Spleen (tissue), 11 donors: ENCODE measurements at regions not wholly inside any gene's neighbourhood (a gene's known extent, or its start where the extent isn't known, plus 50 kb on each side); places are given as distances from the start of the nearest gene placed in this dataset.

Source experiments
- DNase-seq: peaks from one replicate; pipeline ENCODE4 v3.0.0-alpha.2; 2020
- H3K27ac ChIP-seq, 8 donors: fragments of 200-600 bp; sonication (generic) in 7 of 8; 1 replicate in 4 of 8; 2 replicates in 4 of 8; pipeline versions ENCODE4 v1.5.0 to v1.8.0; 2016 to 2021; ENCODE audit warnings: inconsistent platforms in 4 of 8, mild to moderate bottlenecking in 4 of 8, moderate library complexity in 1 of 8
- H3K27me3 ChIP-seq, 7 donors: fragments of 200-600 bp; sonication (generic) in 6 of 7; replicated peaks in 1 of 7; 1 replicate in 4 of 7; 2 replicates in 3 of 7; pipeline versions ENCODE4 v1.5.0 to v1.8.0; 2016 to 2021; ENCODE audit warnings: inconsistent platforms in 3 of 7, mild to moderate bottlenecking in 1 of 7
- H3K36me3 ChIP-seq, 6 donors: fragments of 200-600 bp; sonication (generic) in 5 of 6; 1 replicate in 4 of 6; 2 replicates in 2 of 6; pipeline versions ENCODE4 v1.5.0 to v1.8.0; 2016 to 2021; ENCODE audit warnings: inconsistent platforms in 2 of 6
- H3K4me1 ChIP-seq, 6 donors: fragments of 200-600 bp; sonication (generic) in 5 of 6; 1 replicate in 3 of 6; 2 replicates in 3 of 6; pipeline versions ENCODE4 v1.5.0 to v1.8.0; 2016 to 2021; ENCODE audit warnings: inconsistent platforms in 3 of 6
- H3K4me3 ChIP-seq, 8 donors: fragments of 200-600 bp; sonication (generic) in 7 of 8; 1 replicate in 4 of 8; 2 replicates in 4 of 8; pipeline versions ENCODE4 v1.5.0 to v1.8.0; 2016 to 2021; ENCODE audit warnings: inconsistent platforms in 4 of 8, mild to moderate bottlenecking in 4 of 8, moderate library complexity in 2 of 8
- H3K9me3 ChIP-seq, 8 donors: fragments of 200-600 bp; sonication (generic) in 7 of 8; 1 replicate in 4 of 8; 2 replicates in 4 of 8; pipeline versions ENCODE4 v1.5.0 to v1.8.0; 2016 to 2021; ENCODE audit warnings: inconsistent platforms in 4 of 8
- POLR2A ChIP-seq, 3 donors: fragments of 450-650 bp; IDR thresholded peaks; one replicate each; pipeline ENCODE4 v1.5.1; 2017; ENCODE audit warnings: antibody characterized with exemption in 3 of 3, mild to moderate bottlenecking in 1 of 3
- POLR2AphosphoS5 ChIP-seq, 3 donors: sonication (generic); formaldehyde crosslinking; IDR thresholded peaks; one replicate each; pipeline ENCODE4 v1.5.1; 2017; ENCODE audit warnings: antibody characterized with exemption in 3 of 3
- WGBS, 5 donors: extraction: QIAGEN DNeasy Blood & Tissue Kit in 3 of 5; methylation state at CpG; one replicate each; pipeline versions ENCODE4 v1.1.5 to v1.1.7; 2013 to 2018; 5-methylcytosine and 5-hydroxymethylcytosine counted together
- intact Hi-C: fragments of 100-400 bp; cut with DNase I; formaldehyde crosslinking; loops from one replicate; pipeline ENCODE4 v1.15.0; 2023; ENCODE audit warnings: low total_unique reads
- TF ChIP-seq, protein P1 (sequence below), 11 experiments: fragments of 200-600 bp in 7 of 11; fragments of 450-650 bp in 4 of 11; sonication (generic) in 4 of 11; IDR thresholded peaks in 8 of 11; conservative IDR thresholded peaks in 3 of 11; 1 replicate in 7 of 11; 2 replicates in 4 of 11; pipeline versions ENCODE4 v1.4.0 to v1.8.0; 2016 to 2021; ENCODE audit warnings: antibody characterized with exemption in 11 of 11, inconsistent platforms in 4 of 11, mild to moderate bottlenecking in 1 of 11
- donor health status: healthy with polysubstance abuse.
- donor health status: DM: no; HTN: no; CAD: no; lungs with moderate emphysema.
- donor health status: DM: no; HTN: no; CAD: no.
- donor health status: Bipolar disorder and iron deficiency.
- donor health status: healthy.
- donor health status: DM: no; HTN: no; CAD: no.
- donor health status: DM: yes; HTN: yes; CAD: no.

DNA sequence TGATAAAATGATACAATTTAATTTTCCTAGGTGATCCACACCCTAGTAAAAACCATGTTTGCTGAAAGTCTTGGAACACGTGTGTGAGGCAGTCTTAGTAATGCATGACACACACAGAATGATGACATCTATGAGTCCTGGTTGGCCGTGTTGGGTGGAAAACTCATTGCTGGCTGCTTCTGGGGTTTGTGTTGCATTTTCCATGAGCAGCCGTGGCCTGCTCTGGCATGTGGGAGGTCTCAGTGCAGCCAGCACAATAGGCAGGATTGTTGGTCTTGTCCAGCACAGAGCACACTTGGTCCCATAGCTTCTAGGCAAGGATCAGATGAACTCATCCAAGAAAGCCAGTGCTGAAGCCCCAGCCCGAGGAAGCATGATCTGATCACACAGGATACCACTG lies 172.8 kb upstream of the UBE3A start:
- TF ChIP-seq, protein P1, sequence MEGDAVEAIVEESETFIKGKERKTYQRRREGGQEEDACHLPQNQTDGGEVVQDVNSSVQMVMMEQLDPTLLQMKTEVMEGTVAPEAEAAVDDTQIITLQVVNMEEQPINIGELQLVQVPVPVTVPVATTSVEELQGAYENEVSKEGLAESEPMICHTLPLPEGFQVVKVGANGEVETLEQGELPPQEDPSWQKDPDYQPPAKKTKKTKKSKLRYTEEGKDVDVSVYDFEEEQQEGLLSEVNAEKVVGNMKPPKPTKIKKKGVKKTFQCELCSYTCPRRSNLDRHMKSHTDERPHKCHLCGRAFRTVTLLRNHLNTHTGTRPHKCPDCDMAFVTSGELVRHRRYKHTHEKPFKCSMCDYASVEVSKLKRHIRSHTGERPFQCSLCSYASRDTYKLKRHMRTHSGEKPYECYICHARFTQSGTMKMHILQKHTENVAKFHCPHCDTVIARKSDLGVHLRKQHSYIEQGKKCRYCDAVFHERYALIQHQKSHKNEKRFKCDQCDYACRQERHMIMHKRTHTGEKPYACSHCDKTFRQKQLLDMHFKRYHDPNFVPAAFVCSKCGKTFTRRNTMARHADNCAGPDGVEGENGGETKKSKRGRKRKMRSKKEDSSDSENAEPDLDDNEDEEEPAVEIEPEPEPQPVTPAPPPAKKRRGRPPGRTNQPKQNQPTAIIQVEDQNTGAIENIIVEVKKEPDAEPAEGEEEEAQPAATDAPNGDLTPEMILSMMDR (IDR thresholded peaks at IDR 0.05 in 8 of 11, conservative IDR thresholded peaks at IDR 0.05 in 3 of 11), result no peak
- TF ChIP-seq POLR2A (IDR thresholded peaks at IDR 0.05), result no peak
- no peak for TF ChIP-seq POLR2AphosphoS5 (IDR thresholded peaks at IDR 0.05)
- intact Hi-C loops, result no loop called here

DNA sequence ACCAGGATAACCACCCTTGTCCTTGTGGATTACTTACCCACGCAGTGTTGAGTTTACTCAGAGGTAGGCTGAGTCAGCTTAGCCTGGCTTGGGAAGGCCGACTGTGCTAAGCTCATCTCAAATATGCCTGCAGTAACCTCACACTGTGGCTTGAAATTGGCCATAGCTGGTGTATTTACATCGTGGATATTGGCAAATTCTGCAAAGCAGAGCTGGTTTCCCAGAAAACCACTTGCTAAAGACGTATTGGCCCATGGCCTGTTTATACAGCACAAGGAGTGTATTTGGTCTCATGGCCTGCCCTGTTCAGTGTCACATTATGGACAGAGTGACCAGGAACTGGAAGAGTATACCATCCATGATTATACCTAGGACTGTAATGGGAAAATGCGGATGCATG lies 170.5 kb upstream of the UBE3A start:
- Histone ChIP-seq H3K36me3 (no peaks in the 10 kb centered on the region), H3K27ac (no peak overlapping the region), H3K27me3 (no peaks in the 10 kb centered on the region), H3K4me3 (no peak overlapping the region), H3K9me3 (peaks cover 0 to 27% (median 0%) of the 10 kb centered on the region in 8 donors), H3K4me1 (no peaks in the 10 kb centered on the region)
- 73 to 90% (median 78%) methylated on average over 5 of the region's 5 CpGs for WGBS, 5 donors
- DNase-seq, result no peak
- intact Hi-C loops, result no loop called here
- TF ChIP-seq POLR2A (IDR thresholded peaks at IDR 0.05), result no peak
- no peak for TF ChIP-seq POLR2AphosphoS5 (IDR thresholded peaks at IDR 0.05)
- TF ChIP-seq, protein P1 (IDR thresholded peaks at IDR 0.05 in 8 of 11, conservative IDR thresholded peaks at IDR 0.05 in 3 of 11), result no peak

More for the DNA sequence above, 172.8 kb upstream of the UBE3A start:
- H3K27me3 ChIP-seq, result no peaks in the 10 kb centered on the region
- DNase-seq, result no peak
- H3K4me3 ChIP-seq, result no peak overlapping the region
- H3K9me3 ChIP-seq, result peaks cover 0 to 24% (median 0%) of the 10 kb centered on the region in 8 donors
- no peaks in the 10 kb centered on the region for H3K4me1 ChIP-seq
- WGBS, 5 donors, result 61 to 81% (median 74%) methylated on average over 4 of the region's 4 CpGs
- no peaks in the 10 kb centered on the region for H3K36me3 ChIP-seq
- H3K27ac ChIP-seq, result no peak overlapping the region

DNA sequence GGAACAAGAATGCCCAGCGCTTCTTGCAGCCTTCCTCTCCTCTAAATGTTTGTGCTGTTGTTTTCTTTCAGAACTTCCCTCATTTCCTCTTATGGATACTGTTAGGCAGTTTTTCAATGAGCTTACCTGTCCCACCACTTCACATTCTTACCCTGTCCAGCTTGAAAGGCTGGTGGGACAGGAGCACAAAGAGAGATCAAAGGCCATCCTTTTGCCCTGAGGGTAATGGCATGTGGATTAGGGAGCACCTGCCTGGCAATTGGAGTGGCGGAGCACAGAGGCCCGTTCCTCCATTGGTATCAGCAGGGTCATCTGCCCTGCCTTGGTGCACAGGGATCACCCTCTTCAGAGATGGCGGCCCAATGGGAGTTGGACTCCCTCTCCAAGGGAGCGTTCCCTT lies 170.1 kb upstream of the UBE3A start:
- 80 to 97% (median 90%) methylated on average over 5 of the region's 5 CpGs for WGBS, 5 donors
- Histone ChIP-seq H3K9me3 (peaks cover 0 to 29% (median 0%) of the 10 kb centered on the region in 8 donors), H3K36me3 (no peaks in the 10 kb centered on the region), H3K27me3 (no peaks in the 10 kb centered on the region), H3K27ac (no peak overlapping the region), H3K4me3 (no peak overlapping the region), H3K4me1 (no peaks in the 10 kb centered on the region)
- intact Hi-C loops, result no loop called here
- TF ChIP-seq POLR2AphosphoS5 (IDR thresholded peaks at IDR 0.05), result no peak
- DNase-seq, result no peak

DNA sequence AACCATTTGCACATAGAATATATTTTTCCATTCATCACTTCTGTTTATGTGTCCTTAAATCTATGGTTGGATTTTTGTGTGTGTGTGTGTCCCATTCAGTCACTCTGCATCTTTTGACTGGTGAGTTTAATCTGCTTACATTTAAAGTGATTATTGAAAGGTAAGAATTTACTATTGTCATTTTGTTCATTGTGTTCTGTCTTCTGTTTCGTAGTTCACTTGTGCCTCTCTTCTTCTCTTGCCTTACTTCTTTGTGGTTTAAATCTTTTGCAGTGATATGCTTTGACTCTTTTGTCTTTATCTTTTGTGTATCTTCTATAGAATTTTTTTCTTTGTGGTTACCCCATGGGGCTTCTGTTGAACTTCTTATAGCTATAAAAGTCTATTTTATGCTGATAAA lies 166.3 kb upstream of the UBE3A start:
- H3K4me3 ChIP-seq, result no peak overlapping the region
- intact Hi-C loops, result no loop called here
- H3K27ac ChIP-seq, result no peak overlapping the region
- peaks cover 0 to 28% (median 0%) of the 10 kb centered on the region in 8 donors for H3K9me3 ChIP-seq
- no peaks in the 10 kb centered on the region for H3K36me3 ChIP-seq
- H3K27me3 ChIP-seq, result no peaks in the 10 kb centered on the region
- H3K4me1 ChIP-seq, result no peaks in the 10 kb centered on the region
- no peak for DNase-seq
- TF ChIP-seq, protein P1 (IDR thresholded peaks at IDR 0.05 in 8 of 11, conservative IDR thresholded peaks at IDR 0.05 in 3 of 11), result no peak
- TF ChIP-seq POLR2AphosphoS5 (IDR thresholded peaks at IDR 0.05) (no peak), POLR2A (IDR thresholded peaks at IDR 0.05) (no peak)
- 78 to 89% (median 85%) methylated on average over 1 of the region's 1 CpG for WGBS, 5 donors

DNA sequence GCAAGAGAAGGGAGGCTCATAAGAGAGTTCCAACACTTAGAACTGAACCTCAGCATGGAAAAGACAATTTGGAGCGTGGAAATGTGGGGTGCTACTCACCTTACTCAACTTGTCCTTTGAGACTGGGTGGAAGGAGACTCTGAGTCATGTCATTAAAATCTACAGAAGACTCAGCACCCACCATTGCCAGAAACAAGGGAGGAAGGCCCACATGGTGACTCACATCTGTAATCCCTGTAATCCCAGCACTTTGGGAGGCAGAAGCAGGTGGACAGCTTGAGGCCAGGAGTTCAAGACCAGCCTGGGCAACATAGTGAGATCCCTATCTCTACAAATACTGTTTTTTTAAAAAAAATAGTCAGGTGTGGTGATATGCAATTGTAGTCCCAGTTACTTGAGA lies 161.9 kb upstream of the UBE3A start:
- TF ChIP-seq, protein P1 (IDR thresholded peaks at IDR 0.05 in 8 of 11, conservative IDR thresholded peaks at IDR 0.05 in 3 of 11), result no peak
- no peak for TF ChIP-seq POLR2AphosphoS5 (IDR thresholded peaks at IDR 0.05)
- Histone ChIP-seq H3K4me1 (no peaks in the 10 kb centered on the region), H3K27ac (no peak overlapping the region), H3K36me3 (no peaks in the 10 kb centered on the region), H3K27me3 (no peaks in the 10 kb centered on the region), H3K4me3 (no peak overlapping the region), H3K9me3 (peaks cover 0 to 30% (median 3%) of the 10 kb centered on the region in 8 donors)
- intact Hi-C loops, result no loop called here
- DNase-seq, result no peak
- 67 to 86% (median 75%) methylated on average over 1 of the region's 1 CpG for WGBS, 5 donors
